H9 (cell line): ENCODE measurements at regions not wholly inside any gene's neighbourhood (a gene's known extent, or its start where the extent isn't known, plus 50 kb on each side); places are given as distances from the start of the nearest gene placed in this dataset.

ENCODE experiments used
- DNase-seq: peaks from one replicate; pipeline ENCODE4 v3.0.0-alpha.2; 2017
- H2AFZ ChIP-seq: one replicate; pipeline ENCODE4 v1.6.1; 2013; ENCODE audit warnings: mild to moderate bottlenecking, low read length, control low read depth, moderate library complexity
- H2AK5ac ChIP-seq: 2 replicates; pipeline ENCODE4 v1.6.1; 2013; ENCODE audit warnings: low read length, control low read depth, mixed read lengths; ENCODE audit not compliant: insufficient read length
- H2BK120ac ChIP-seq: one replicate; pipeline ENCODE4 v1.6.1; 2013; ENCODE audit warnings: low read depth, mild to moderate bottlenecking, low read length, control low read depth, inconsistent platforms; ENCODE audit not compliant: poor library complexity, severe bottlenecking
- H2BK12ac ChIP-seq: 2 replicates; pipeline ENCODE4 v1.6.1; 2013; ENCODE audit warnings: low read length, control low read depth, mixed read lengths, low read depth; ENCODE audit not compliant: insufficient read length
- H2BK15ac ChIP-seq: 2 replicates; pipeline ENCODE4 v1.6.1; 2013; ENCODE audit warnings: low read depth, low read length, control low read depth
- H2BK20ac ChIP-seq: one replicate; pipeline ENCODE4 v1.6.1; 2013; ENCODE audit warnings: low read depth, mild to moderate bottlenecking, low read length, control low read depth, inconsistent platforms; ENCODE audit not compliant: poor library complexity, severe bottlenecking
- H2BK5ac ChIP-seq: 2 replicates; pipeline ENCODE4 v1.6.1; 2013; ENCODE audit warnings: low read length, control low read depth, mixed read lengths; ENCODE audit not compliant: insufficient read length
- H3K14ac ChIP-seq: 2 replicates; pipeline ENCODE4 v1.6.1; 2013; ENCODE audit warnings: low read length, control low read depth; ENCODE audit not compliant: insufficient read depth
- H3K18ac ChIP-seq: 2 replicates; pipeline ENCODE4 v1.6.1; 2013; ENCODE audit warnings: low read depth, mild to moderate bottlenecking, mixed read lengths, low read length, control low read depth; ENCODE audit not compliant: insufficient read length
- H3K23ac ChIP-seq: 2 replicates; pipeline ENCODE4 v1.6.1; 2013; ENCODE audit warnings: low read length, control low read depth, mixed read lengths, low read depth; ENCODE audit not compliant: insufficient read length
- H3K23me2 ChIP-seq: 2 replicates; pipeline ENCODE4 v1.6.1; 2013; ENCODE audit warnings: low read depth, mild to moderate bottlenecking, mixed read lengths, low read length, control low read depth; ENCODE audit not compliant: insufficient read length, poor library complexity, severe bottlenecking
- H3K27ac ChIP-seq: 2 replicates; pipeline ENCODE4 v1.5.1; 2013; ENCODE audit warnings: low read length, control low read depth, mixed read lengths, low read depth; ENCODE audit not compliant: insufficient read length
- H3K27me3 ChIP-seq: 2 replicates; pipeline ENCODE4 v1.6.1; 2013; ENCODE audit warnings: low read length, control low read depth, inconsistent platforms; ENCODE audit not compliant: insufficient read depth
- H3K4ac ChIP-seq: 2 replicates; pipeline ENCODE4 v1.6.1; 2013; ENCODE audit warnings: low read depth, mild to moderate bottlenecking, control low read depth, inconsistent platforms, low read length, moderate library complexity
- H3K4me1 ChIP-seq: 2 replicates; pipeline ENCODE4 v1.6.1; 2013; ENCODE audit warnings: low read length, control low read depth, inconsistent platforms; ENCODE audit not compliant: insufficient read depth
- H3K4me2 ChIP-seq: 2 replicates; pipeline ENCODE4 v1.6.1; 2013; ENCODE audit warnings: low read length, control low read depth, mixed read lengths; ENCODE audit not compliant: insufficient read length, insufficient read depth
- H3K56ac ChIP-seq: 2 replicates; pipeline ENCODE4 v1.6.1; 2013; ENCODE audit warnings: low read depth, mild to moderate bottlenecking, mixed read lengths, low read length, control low read depth; ENCODE audit not compliant: insufficient read length
- H3K79me1 ChIP-seq: 2 replicates; pipeline ENCODE4 v1.6.1; 2013; ENCODE audit warnings: low read depth, mild to moderate bottlenecking, moderate library complexity, low read length, control low read depth, inconsistent platforms; ENCODE audit not compliant: insufficient read depth, poor library complexity, severe bottlenecking
- H3K79me2 ChIP-seq: 2 replicates; pipeline ENCODE4 v1.6.1; 2013; ENCODE audit warnings: low read length, control low read depth, inconsistent platforms; ENCODE audit not compliant: insufficient read depth
- H3K9ac ChIP-seq: 2 replicates; pipeline ENCODE4 v1.6.1; 2013; ENCODE audit warnings: low read length, control low read depth, mixed read lengths; ENCODE audit not compliant: insufficient read length; ENCODE audit errors: extremely low read depth
- H3K9me3 ChIP-seq: one replicate; pipeline ENCODE4 v1.6.1; 2013; ENCODE audit warnings: low read depth, low read length, inconsistent platforms; ENCODE audit not compliant: control insufficient read depth
- H3T11ph ChIP-seq: one replicate; pipeline ENCODE4 v1.6.1; 2013; ENCODE audit warnings: mild to moderate bottlenecking, low read length, control low read depth, inconsistent platforms
- H4K20me1 ChIP-seq: one replicate; pipeline ENCODE4 v1.6.1; 2013; ENCODE audit not compliant: control insufficient read depth, insufficient read length, insufficient read depth
- H4K5ac ChIP-seq: 2 replicates; pipeline ENCODE4 v1.6.1; 2013; ENCODE audit warnings: low read depth, mild to moderate bottlenecking, mixed read lengths, low read length, control low read depth; ENCODE audit not compliant: insufficient read length
- H4K8ac ChIP-seq: replicated peaks from 2 replicates; pipeline ENCODE4 v1.6.1; 2013; ENCODE audit warnings: low read length, control low read depth, mixed read lengths, low read depth; ENCODE audit not compliant: insufficient read length
- H4K91ac ChIP-seq: 2 replicates; pipeline ENCODE4 v1.6.1; 2013; ENCODE audit warnings: low read depth, mild to moderate bottlenecking, moderate library complexity, mixed read lengths, low read length, control low read depth; ENCODE audit not compliant: insufficient read length
- H3K27ac Mint-ChIP-seq, 3 experiments: 2 replicates in 2 of 3; 3 replicates in 1 of 3; pipeline ENCODE4 v1.8.0; 2020 to 2021; ENCODE audit warnings: mixed read lengths in 3 of 3, mild to moderate bottlenecking in 1 of 3, moderate library complexity in 1 of 3
- H3K27me3 Mint-ChIP-seq: 2 replicates; pipeline ENCODE4 v1.8.0; 2021; ENCODE audit warnings: low read depth, mild to moderate bottlenecking, moderate library complexity, mixed read lengths
- H3K36me3 Mint-ChIP-seq, 3 experiments: 2 replicates in 2 of 3; 3 replicates in 1 of 3; pipeline ENCODE4 v1.8.0; 2020 to 2021; ENCODE audit warnings: low read depth in 3 of 3, mixed read lengths in 3 of 3; ENCODE audit not compliant: insufficient read depth in 1 of 3
- H3K4me1 Mint-ChIP-seq, 2 experiments: 2 replicates each; pipeline ENCODE4 v1.8.0; 2020; ENCODE audit warnings: mixed read lengths in 2 of 2
- H3K4me3 Mint-ChIP-seq, 2 experiments: 2 replicates in 1 of 2; 3 replicates in 1 of 2; pipeline ENCODE4 v1.8.0; 2020 to 2021; ENCODE audit warnings: mild to moderate bottlenecking in 2 of 2, mixed read lengths in 2 of 2, moderate library complexity in 1 of 2
- H3K9me3 Mint-ChIP-seq, 2 experiments: 2 replicates in 1 of 2; 3 replicates in 1 of 2; pipeline ENCODE4 v1.8.0; 2020; ENCODE audit warnings: mild to moderate bottlenecking in 2 of 2, mixed read lengths in 2 of 2, moderate library complexity in 1 of 2
- CTCF ChIP-seq: fragments of 200-600 bp; sonication (generic); conservative IDR thresholded peaks from 3 replicates; pipeline ENCODE4 v1.8.0; 2021; ENCODE audit warnings: antibody characterized with exemption, mild to moderate bottlenecking
- WGBS: extraction: QIAGEN DNeasy Blood & Tissue Kit; methylation state at CpG from one replicate; pipeline ENCODE4 v1.1.7; 2013; ENCODE audit warnings: missing lambda C conversion rate, low lambda C conversion rate, mixed read lengths; ENCODE audit not compliant: insufficient read length; ENCODE audit errors: extremely low coverage; 5-methylcytosine and 5-hydroxymethylcytosine counted together

GRCh38 chr18:70507970-70508369 is 219.1 kb downstream of the SOCS6 start:
- no peaks in the 10 kb centered on the region for H4K20me1 ChIP-seq
- no CpG with 5 or more reads among the region's 4 CpGs for WGBS
- H3K23ac ChIP-seq = no peak overlapping the region
- no peaks in the 10 kb centered on the region for H3K79me2 ChIP-seq
- H3K4ac ChIP-seq = no peak overlapping the region
- H2BK120ac ChIP-seq = no peak overlapping the region
- H2BK5ac ChIP-seq = no peak overlapping the region
- H2BK12ac ChIP-seq = no peak overlapping the region
- no peak overlapping the region for H3K27ac ChIP-seq
- H2BK20ac ChIP-seq = no peak overlapping the region
- H2AK5ac ChIP-seq = no peak overlapping the region
- Mint-ChIP-seq H3K36me3 (no peaks in the 10 kb centered on the region), H3K4me1 (no peaks in the 10 kb centered on the region), H3K27ac (no peak overlapping the region), H3K9me3 (no peaks in the 10 kb centered on the region), H3K4me3 (no peak overlapping the region), H3K27me3 (no peaks in the 10 kb centered on the region)
- no peak overlapping the region for H2BK15ac ChIP-seq
- H3K23me2 ChIP-seq = no peaks in the 10 kb centered on the region
- no peak overlapping the region for H4K5ac ChIP-seq
- DNase-seq = no peak
- H3K27me3 ChIP-seq = no peaks in the 10 kb centered on the region
- no peak overlapping the region for H3T11ph ChIP-seq
- H3K4me2 ChIP-seq = no peak overlapping the region
- no peak overlapping the region for H4K8ac ChIP-seq
- H3K79me1 ChIP-seq = no peaks in the 10 kb centered on the region
- TF ChIP-seq CTCF = no peak
- no peak overlapping the region for H3K14ac ChIP-seq
- no peaks in the 10 kb centered on the region for H3K9me3 ChIP-seq
- H3K18ac ChIP-seq = no peak overlapping the region
- no peak overlapping the region for H4K91ac ChIP-seq
- no peak overlapping the region for H3K9ac ChIP-seq
- no peak overlapping the region for H3K56ac ChIP-seq
- H2AFZ ChIP-seq = no peak overlapping the region
- no peaks in the 10 kb centered on the region for H3K4me1 ChIP-seq
